ENCODE measurements at regions not wholly inside any gene's neighbourhood (a gene's known extent, or its start where the extent isn't known, plus 50 kb on each side); places are given as distances from the start of the nearest gene placed in this dataset.

DNA sequence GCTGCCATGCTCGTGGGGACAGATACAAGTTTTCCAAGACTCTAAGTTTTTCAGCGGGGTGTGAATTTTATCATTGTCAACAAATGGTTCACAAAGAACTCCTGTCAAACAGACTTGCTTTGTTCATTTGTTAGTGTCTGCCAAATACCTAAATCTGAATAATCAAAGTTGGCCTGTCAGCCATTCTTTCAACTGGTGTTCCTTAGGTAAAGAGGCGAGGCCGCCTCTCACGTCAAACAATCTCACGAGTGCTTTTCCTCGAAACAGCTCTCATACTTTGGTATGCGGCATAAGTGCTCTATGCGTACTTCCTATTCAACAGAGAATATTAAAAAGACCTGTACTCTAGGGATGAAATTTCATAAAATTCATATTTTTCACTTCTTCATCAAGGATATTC is 51.4 kb upstream of the KANK4 start:
- Histone ChIP-seq H3K4me1 (ENCODE audit: control insufficient read depth in 3 of 3, insufficient read depth in 2 of 3, low read depth in 1 of 3, low read length in 2 of 3) (no peaks in the 10 kb centered on the region), H3K4me3 (ENCODE audit: low read depth in 1 of 3, low read length in 3 of 3) (no peak overlapping the region), H3K9me3 (ENCODE audit: control insufficient read depth in 2 of 2, insufficient read depth in 1 of 2, low read depth in 1 of 2, low read length in 1 of 2) (peaks cover 0 to 7% of the 10 kb centered on the region in 2 donors), H3K36me3 (ENCODE audit: control insufficient read depth in 3 of 3, insufficient read depth in 2 of 3, low read depth in 1 of 3, low read length in 3 of 3) (no peaks in the 10 kb centered on the region), H3K27me3 (ENCODE audit: control insufficient read depth in 3 of 3, insufficient read depth in 3 of 3, low read length in 3 of 3) (no peaks in the 10 kb centered on the region), H3K27ac (ENCODE audit: low read depth in 1 of 3, low read length in 2 of 3) (no peak overlapping the region)
- 86 to 89% (median 88%) methylated on average over 9 of the region's 9 CpGs for WGBS, 3 donors
- DNase-seq (no peak), FAIRE-seq (no peak)

DNA sequence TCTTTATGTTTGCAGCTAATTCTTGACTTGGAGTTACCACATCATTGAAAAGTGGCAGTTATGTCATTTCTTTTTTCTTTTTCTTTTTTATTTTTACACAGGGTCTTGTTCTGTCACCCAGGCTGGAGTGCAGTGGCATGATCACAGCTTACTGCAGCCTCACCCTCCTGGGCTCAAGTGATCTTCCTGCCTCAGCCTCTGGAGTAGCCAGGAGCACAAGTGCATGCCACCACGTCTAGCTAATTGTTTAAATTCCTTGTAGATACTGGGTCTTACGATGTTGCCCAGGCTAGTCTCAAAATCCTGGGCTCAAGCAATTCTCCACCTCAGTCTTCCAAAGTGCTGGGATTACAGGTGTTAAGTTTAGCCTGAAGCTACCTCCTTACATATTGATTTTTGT is 52.1 kb upstream of the KANK4 start:
- 76 to 95% (median 81%) methylated on average over 2 of the region's 2 CpGs for WGBS, 3 donors
- no peak overlapping the region for H3K27ac ChIP-seq (ENCODE audit: low read depth in 1 of 3, low read length in 2 of 3)
- no peak overlapping the region for H3K4me3 ChIP-seq (ENCODE audit: low read depth in 1 of 3, low read length in 3 of 3)
- H3K36me3 ChIP-seq (ENCODE audit: control insufficient read depth in 3 of 3, insufficient read depth in 2 of 3, low read depth in 1 of 3, low read length in 3 of 3), result no peaks in the 10 kb centered on the region
- FAIRE-seq (no peak), DNase-seq (no peak)
- peaks cover 0 to 7% of the 10 kb centered on the region in 2 donors for H3K9me3 ChIP-seq (ENCODE audit: control insufficient read depth in 2 of 2, insufficient read depth in 1 of 2, low read depth in 1 of 2, low read length in 1 of 2)
- no peaks in the 10 kb centered on the region for H3K27me3 ChIP-seq (ENCODE audit: control insufficient read depth in 3 of 3, insufficient read depth in 3 of 3, low read length in 3 of 3)
- no peaks in the 10 kb centered on the region for H3K4me1 ChIP-seq (ENCODE audit: control insufficient read depth in 3 of 3, insufficient read depth in 2 of 3, low read depth in 1 of 3, low read length in 2 of 3)

DNA sequence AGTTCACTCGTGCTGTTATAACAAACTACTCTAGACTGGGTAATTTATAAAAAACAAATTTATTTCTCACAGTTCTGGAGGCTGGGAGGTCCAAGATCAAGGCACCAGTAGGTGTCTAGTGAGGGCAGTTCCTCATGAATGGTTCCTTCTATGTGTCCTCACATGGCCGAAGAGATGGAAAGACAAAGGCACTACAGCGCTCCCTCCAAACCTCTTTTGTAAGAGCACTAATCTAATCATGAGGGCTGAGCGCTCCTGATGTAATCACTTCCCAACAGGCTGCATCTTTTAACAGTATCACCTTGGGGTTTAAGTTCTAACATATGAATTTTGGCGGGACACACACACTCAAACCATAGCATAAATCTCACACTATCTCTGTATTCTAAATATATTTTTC is 54.0 kb upstream of the KANK4 start:
- Histone ChIP-seq H3K27me3 (ENCODE audit: control insufficient read depth in 3 of 3, insufficient read depth in 3 of 3, low read length in 3 of 3) (no peaks in the 10 kb centered on the region), H3K9me3 (ENCODE audit: control insufficient read depth in 2 of 2, insufficient read depth in 1 of 2, low read depth in 1 of 2, low read length in 1 of 2) (peaks cover 0 to 5% of the 10 kb centered on the region in 2 donors), H3K36me3 (ENCODE audit: control insufficient read depth in 3 of 3, insufficient read depth in 2 of 3, low read depth in 1 of 3, low read length in 3 of 3) (no peaks in the 10 kb centered on the region), H3K4me3 (ENCODE audit: low read depth in 1 of 3, low read length in 3 of 3) (no peak overlapping the region), H3K27ac (ENCODE audit: low read depth in 1 of 3, low read length in 2 of 3) (no peak overlapping the region), H3K4me1 (ENCODE audit: control insufficient read depth in 3 of 3, insufficient read depth in 2 of 3, low read depth in 1 of 3, low read length in 2 of 3) (peaks cover 0 to 2% (median 0%) of the 10 kb centered on the region in 3 donors)
- FAIRE-seq (no peak), DNase-seq (no peak)
- WGBS, 3 donors, result 93 to 94% (median 93%) methylated on average over 5 of the region's 5 CpGs

DNA sequence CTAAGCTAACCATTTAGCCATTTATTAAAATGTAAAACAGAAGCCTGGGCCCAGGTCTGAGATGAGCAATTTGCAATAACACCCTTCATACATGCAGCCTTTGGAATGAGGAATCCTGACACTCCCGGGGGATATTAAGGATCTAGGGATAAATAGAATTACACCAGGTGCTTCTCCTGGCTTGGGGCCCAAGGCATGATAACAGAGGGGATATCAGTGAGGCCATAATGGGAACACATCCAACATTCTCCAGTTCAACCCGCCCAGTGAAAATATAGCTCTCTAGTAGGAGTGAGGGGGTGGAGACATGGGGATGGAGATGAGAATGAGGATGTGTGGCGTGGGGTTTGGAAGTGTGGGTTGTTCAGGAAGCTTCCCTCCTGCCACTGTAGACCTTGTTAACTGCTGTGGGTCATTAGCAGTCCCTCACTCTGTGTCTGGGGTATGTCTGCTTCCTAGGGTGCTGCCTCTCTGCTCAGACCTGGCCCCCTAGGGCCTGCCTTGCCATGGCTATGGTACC is 57.9 kb upstream of the KANK4 start:
- Histone ChIP-seq H3K36me3 (ENCODE audit: control insufficient read depth in 3 of 3, insufficient read depth in 2 of 3, low read depth in 1 of 3, low read length in 3 of 3) (no peaks in the 10 kb centered on the region), H3K9me3 (ENCODE audit: control insufficient read depth in 2 of 2, insufficient read depth in 1 of 2, low read depth in 1 of 2, low read length in 1 of 2) (peaks cover 0 to 5% of the 10 kb centered on the region in 2 donors), H3K27me3 (ENCODE audit: control insufficient read depth in 3 of 3, insufficient read depth in 3 of 3, low read length in 3 of 3) (no peaks in the 10 kb centered on the region), H3K27ac (ENCODE audit: low read depth in 1 of 3, low read length in 2 of 3) (no peak overlapping the region), H3K4me3 (ENCODE audit: low read depth in 1 of 3, low read length in 3 of 3) (no peak overlapping the region), H3K4me1 (ENCODE audit: control insufficient read depth in 3 of 3, insufficient read depth in 2 of 3, low read depth in 1 of 3, low read length in 2 of 3) (peaks cover 0 to 2% (median 0%) of the 10 kb centered on the region in 3 donors)
- 21 to 67% (median 40%) methylated on average over 3 of the region's 3 CpGs for WGBS, 3 donors
- FAIRE-seq (no peak), DNase-seq (no peak)

DNA sequence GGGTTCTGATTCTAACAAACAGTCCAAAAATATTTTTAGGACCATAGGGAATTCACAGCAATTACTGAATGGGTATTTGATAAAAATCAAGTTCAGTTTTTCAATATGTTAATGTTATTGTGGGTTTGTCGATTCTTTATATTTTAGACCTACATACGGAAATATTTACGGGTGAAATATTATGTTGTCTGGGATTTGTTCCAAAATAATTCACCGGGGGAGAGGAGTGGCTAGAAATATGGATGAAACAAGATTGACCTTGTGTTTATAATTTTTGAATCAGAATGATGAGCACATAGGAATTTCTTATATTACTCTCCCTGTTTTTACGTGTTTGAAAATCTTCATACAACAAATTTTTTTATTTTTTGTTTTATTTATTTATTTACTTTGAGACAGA is 56.7 kb upstream of the USP1 start:
- FAIRE-seq (no peak), DNase-seq (no peak)
- Histone ChIP-seq H3K4me3 (ENCODE audit: low read depth in 1 of 3, low read length in 3 of 3) (no peak overlapping the region), H3K9me3 (ENCODE audit: control insufficient read depth in 2 of 2, insufficient read depth in 1 of 2, low read depth in 1 of 2, low read length in 1 of 2) (peaks cover 0 to 5% of the 10 kb centered on the region in 2 donors), H3K4me1 (ENCODE audit: control insufficient read depth in 3 of 3, insufficient read depth in 2 of 3, low read depth in 1 of 3, low read length in 2 of 3) (peaks cover 0 to 10% (median 0%) of the 10 kb centered on the region in 3 donors), H3K36me3 (ENCODE audit: control insufficient read depth in 3 of 3, insufficient read depth in 2 of 3, low read depth in 1 of 3, low read length in 3 of 3) (no peaks in the 10 kb centered on the region), H3K27me3 (ENCODE audit: control insufficient read depth in 3 of 3, insufficient read depth in 3 of 3, low read length in 3 of 3) (no peaks in the 10 kb centered on the region), H3K27ac (ENCODE audit: low read depth in 1 of 3, low read length in 2 of 3) (no peak overlapping the region)
- 89 to 95% (median 91%) methylated on average over 5 of the region's 5 CpGs for WGBS, 3 donors

DNA sequence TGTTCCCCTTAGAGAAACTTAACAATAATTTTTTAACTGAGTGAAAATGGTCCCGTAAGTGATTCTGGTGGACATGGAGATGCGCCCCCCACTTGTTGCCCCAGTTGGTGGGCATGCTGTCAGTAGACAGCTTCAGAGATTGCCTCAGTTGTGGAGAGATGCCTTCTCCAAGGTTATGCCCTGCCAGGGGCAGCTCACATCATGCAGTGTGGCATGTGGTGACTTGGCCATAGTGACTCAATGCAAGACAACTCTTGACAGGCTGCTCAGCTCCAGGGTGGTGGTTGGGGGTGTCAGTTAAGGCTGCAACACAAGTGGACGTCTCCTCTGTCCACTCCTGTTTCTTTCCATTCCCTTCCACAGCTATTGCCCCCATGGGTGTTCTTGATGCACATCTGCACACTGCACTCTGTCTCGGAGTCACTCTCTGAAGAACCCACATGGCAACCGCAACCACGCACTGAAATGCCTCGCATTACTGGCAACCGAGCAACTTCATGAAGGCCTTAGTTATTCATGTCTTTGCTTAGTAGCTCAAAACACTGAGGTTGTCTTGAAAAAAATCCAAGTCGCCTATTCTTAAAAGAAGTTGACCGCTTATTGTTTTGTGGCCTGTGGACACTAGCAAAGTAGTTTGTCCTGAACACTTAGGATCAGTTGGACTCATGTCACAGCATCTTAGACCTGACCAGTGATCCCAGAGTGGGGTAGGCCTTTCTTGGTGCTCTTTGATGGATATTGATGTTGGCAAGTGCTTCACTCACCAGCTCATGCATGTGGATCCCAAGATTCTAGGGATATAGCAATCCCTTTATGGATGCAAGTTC is 54.8 kb upstream of the USP1 start:
- DNase-seq (no peak), FAIRE-seq (no peak)
- WGBS, 3 donors, result 88 to 95% (median 91%) methylated on average over 10 of the region's 10 CpGs
- H3K27me3 ChIP-seq (ENCODE audit: control insufficient read depth in 3 of 3, insufficient read depth in 3 of 3, low read length in 3 of 3), result no peaks in the 10 kb centered on the region
- H3K27ac ChIP-seq (ENCODE audit: low read depth in 1 of 3, low read length in 2 of 3), result no peak overlapping the region
- peaks cover 0 to 5% of the 10 kb centered on the region in 2 donors for H3K9me3 ChIP-seq (ENCODE audit: control insufficient read depth in 2 of 2, insufficient read depth in 1 of 2, low read depth in 1 of 2, low read length in 1 of 2)
- peaks cover 0 to 25% (median 0%) of the 10 kb centered on the region in 3 donors for H3K4me1 ChIP-seq (ENCODE audit: control insufficient read depth in 3 of 3, insufficient read depth in 2 of 3, low read depth in 1 of 3, low read length in 2 of 3)
- no peaks in the 10 kb centered on the region for H3K36me3 ChIP-seq (ENCODE audit: control insufficient read depth in 3 of 3, insufficient read depth in 2 of 3, low read depth in 1 of 3, low read length in 3 of 3)
- no peak overlapping the region for H3K4me3 ChIP-seq (ENCODE audit: low read depth in 1 of 3, low read length in 3 of 3)

DNA sequence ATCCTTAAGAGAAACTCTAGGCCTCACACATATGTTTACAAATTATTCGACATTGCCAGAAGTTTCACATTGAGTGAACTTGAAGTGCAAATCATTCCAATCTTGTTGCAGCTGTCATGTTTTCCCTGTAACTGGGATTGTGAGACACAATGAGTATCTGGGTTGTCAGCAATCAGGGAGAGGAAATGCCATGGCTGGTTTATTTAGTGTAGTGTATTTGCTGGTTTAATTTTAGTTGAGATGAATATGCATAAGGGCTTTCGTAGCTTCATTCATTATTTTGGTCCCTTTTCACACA is 54.2 kb upstream of the USP1 start:
- FAIRE-seq (no peak), DNase-seq (no peak)
- no peak overlapping the region for H3K4me3 ChIP-seq (ENCODE audit: low read depth in 1 of 3, low read length in 3 of 3)
- H3K27me3 ChIP-seq (ENCODE audit: control insufficient read depth in 3 of 3, insufficient read depth in 3 of 3, low read length in 3 of 3), result no peaks in the 10 kb centered on the region
- peaks cover 0 to 27% (median 0%) of the 10 kb centered on the region in 3 donors for H3K4me1 ChIP-seq (ENCODE audit: control insufficient read depth in 3 of 3, insufficient read depth in 2 of 3, low read depth in 1 of 3, low read length in 2 of 3)
- H3K27ac ChIP-seq (ENCODE audit: low read depth in 1 of 3, low read length in 2 of 3), result no peak overlapping the region
- 56 to 85% (median 76%) methylated on average over 2 of the region's 2 CpGs for WGBS, 3 donors
- H3K9me3 ChIP-seq (ENCODE audit: control insufficient read depth in 2 of 2, insufficient read depth in 1 of 2, low read depth in 1 of 2, low read length in 1 of 2), result no peaks in the 10 kb centered on the region
- no peaks in the 10 kb centered on the region for H3K36me3 ChIP-seq (ENCODE audit: control insufficient read depth in 3 of 3, insufficient read depth in 2 of 3, low read depth in 1 of 3, low read length in 3 of 3)

DNA sequence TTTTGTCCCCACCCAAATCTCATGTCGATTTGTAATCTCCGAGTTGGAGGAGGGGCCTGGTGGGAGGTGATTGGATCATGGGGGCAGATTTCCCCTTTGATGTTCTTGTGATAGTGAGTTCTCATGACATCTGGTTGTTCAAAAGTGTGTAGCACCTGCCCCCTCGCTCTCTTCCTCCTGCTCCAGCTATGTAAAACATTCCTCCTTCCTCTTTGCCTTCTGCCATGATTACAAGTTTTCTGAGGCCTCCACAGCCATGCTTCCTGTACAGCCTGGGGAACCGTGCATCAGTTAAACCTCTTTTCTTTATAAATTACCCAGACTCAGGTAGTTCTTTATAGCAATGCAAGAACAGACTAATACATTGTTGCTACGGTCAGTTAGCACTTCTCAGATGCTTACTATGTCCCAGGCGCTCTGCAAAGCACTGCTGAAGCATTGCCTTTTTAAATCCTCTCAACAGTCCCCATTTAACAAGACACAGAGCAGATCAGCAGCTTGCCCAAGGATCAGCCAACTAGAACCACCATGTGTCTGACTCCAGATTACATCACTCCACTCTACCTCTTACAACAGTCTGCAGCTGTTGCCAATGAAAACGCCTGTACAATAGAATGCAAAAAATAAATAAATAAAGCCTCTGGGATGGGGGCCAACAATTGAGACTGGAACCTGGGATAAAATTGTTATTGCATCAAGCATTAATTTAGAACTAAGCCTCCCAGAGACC is 52.4 kb upstream of the USP1 start:
- no peak overlapping the region for H3K27ac ChIP-seq (ENCODE audit: low read depth in 1 of 3, low read length in 2 of 3)
- 48 to 54% (median 51%) methylated on average over 7 of the region's 7 CpGs for WGBS, 3 donors
- H3K9me3 ChIP-seq (ENCODE audit: control insufficient read depth in 2 of 2, insufficient read depth in 1 of 2, low read depth in 1 of 2, low read length in 1 of 2), result no peaks in the 10 kb centered on the region
- peaks cover 0 to 27% (median 0%) of the 10 kb centered on the region in 3 donors for H3K4me1 ChIP-seq (ENCODE audit: control insufficient read depth in 3 of 3, insufficient read depth in 2 of 3, low read depth in 1 of 3, low read length in 2 of 3)
- FAIRE-seq (no peak), DNase-seq (peak in 1 of 2 donors; percentile 15)
- no peaks in the 10 kb centered on the region for H3K36me3 ChIP-seq (ENCODE audit: control insufficient read depth in 3 of 3, insufficient read depth in 2 of 3, low read depth in 1 of 3, low read length in 3 of 3)
- no peaks in the 10 kb centered on the region for H3K27me3 ChIP-seq (ENCODE audit: control insufficient read depth in 3 of 3, insufficient read depth in 3 of 3, low read length in 3 of 3)
- no peak overlapping the region for H3K4me3 ChIP-seq (ENCODE audit: low read depth in 1 of 3, low read length in 3 of 3)
